Amygdala (tissue), 56 donors: ENCODE measurements at regions not wholly inside any gene's neighbourhood (a gene's known extent, or its start where the extent isn't known, plus 50 kb on each side); places are given as distances from the start of the nearest gene placed in this dataset.

ENCODE experiments used
- DNase-seq, 56 donors: peaks; one replicate each; lab custom pipeline; 2025; lab: John Stamatoyannopoulos, UW

DNA sequence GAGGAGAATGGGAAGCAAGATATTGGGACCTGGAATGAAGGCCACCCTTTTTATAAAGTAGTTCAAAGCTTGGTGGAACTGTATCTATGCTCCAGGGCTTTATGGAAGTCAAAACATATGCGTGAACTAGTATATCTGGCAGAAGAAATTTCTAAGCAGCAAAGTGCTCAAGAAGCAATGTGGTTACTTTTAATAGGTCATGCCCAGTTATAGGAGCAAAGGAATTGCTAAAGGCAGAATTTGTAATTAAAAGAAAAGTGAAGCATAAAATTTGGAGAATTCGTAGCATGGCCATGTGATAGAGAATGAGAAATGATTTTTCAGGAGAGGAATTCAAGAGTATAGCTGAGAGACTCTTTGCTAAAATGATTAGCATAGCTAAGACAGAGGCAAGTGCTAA is 1110.4 kb downstream of the XPNPEP1 start:
- no peak for DNase-seq

DNA sequence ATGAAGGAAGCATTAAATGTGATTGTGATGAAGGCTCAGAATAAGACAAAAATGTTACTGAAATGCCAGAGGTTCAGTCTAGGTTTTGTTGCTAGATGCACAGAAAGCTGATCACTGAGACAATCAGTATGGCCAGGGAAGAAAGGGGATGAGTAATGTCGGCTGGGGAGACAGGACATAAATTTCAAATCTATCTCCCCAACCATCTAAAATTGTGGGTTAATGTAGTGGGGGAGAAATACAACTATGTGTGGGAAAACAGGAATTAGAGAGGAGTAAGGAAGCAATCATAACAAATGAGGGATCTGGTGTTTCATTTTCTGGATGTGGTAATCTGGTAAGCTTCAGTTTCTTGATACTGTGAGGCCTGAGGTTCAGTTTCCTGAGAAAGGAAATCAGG is 1111.0 kb downstream of the XPNPEP1 start:
- no peak for DNase-seq

DNA sequence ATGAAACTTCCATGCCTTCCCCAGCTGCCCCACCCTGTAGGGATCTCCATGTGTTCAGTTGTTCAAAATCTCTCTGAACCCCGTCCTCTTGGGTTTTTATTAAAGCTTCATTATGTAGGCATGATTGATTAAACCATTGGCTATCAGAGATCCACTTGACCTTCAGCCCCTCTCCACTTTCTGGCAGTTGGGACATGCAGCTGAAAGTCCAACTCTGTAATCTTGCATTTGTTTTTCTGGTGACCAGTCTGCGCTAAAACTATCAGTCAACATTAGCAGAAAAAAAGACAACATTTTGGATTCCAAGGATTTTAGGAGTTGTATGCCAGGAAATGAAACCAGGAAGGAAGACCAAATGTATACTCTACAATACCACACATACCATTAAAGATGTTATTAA is 1115.1 kb downstream of the XPNPEP1 start:
- no peak for DNase-seq

- DNase-seq, result no peak
These were observed 1121.4 kb downstream of the XPNPEP1 start for GRCh38 chr10:108801775-108802517.

DNA sequence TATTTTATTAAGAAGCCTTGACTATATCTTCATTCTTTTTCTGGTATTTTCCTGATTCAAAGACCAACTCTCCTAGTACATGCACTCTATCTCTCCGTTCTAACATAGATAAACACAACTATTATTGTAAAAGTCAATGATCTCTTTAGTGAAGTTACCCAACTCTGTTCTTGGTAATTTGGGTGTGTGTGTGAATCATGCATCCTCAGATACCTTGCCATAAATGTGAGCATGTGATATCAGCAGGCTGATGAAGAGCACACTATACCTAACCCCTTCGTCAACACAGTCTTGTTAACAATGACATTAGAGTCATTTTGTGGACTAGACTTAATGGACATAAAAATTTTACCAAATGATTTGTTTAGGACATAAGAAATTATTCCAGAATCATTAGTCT is 1122.1 kb downstream of the XPNPEP1 start:
- no peak for DNase-seq

- no peak for DNase-seq
These were observed 1125.7 kb downstream of the XPNPEP1 start for GRCh38 chr10:108797573-108797972.

DNA sequence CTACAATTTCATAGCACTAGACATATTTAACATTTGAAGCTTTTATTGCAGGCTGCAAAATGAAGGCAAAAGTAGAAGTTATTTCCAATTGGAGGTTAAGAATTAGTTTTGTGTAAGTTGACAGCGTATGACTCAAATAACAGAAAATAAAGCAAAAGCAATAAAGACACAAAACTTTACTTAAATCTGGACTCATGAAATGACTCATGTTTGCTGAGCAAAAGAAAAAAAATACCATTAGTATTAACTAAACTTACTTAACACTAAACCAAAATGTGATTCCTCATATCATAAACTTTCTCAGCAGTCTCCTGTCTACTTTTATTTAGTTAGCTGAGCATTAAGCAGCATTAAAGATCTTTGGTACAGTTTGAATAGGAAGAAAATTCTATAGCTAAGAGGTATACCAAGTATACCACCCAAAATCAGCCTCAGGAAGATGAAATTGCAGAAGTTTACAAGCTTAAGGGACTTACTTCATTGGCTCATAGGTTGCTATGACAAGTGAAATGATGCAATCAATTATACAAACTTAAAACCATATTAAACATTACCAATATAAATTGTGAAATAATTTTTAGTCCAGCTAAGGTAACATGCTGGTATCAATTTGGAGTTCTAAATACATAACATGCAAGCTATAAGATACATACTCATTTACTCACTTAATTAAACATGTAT is 1131.4 kb downstream of the XPNPEP1 start:
- DNase-seq, result no peak

DNA sequence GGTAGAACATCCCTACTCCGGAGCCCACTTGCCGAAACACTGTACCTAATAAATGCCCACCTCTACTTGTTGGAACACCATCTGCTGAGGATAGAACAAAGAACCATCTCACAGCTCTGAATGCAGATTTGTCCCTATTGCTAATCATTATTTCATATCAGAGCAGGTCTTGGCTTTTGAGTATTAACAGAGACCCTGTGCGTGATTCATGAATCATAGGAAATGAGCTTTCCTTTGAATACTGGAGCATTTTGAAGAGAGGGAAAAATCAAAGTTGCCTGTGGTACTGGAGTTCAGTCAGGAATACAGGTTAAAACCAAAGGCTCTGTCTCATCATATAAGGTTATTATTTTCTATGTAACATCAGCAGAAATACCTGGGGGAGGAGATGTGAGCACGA is 1132.3 kb downstream of the XPNPEP1 start:
- DNase-seq, result no peak

- DNase-seq, result no peak
These were observed 1133.4 kb downstream of the XPNPEP1 start for GRCh38 chr10:108789919-108790318.

- DNase-seq, result no peak
These were observed 1134.0 kb downstream of the XPNPEP1 start for GRCh38 chr10:108789336-108789735.

GRCh38 chr10:108788891-108789290 is 1134.4 kb downstream of the XPNPEP1 start:
- no peak for DNase-seq

- no peak for DNase-seq
These were observed 1135.4 kb downstream of the XPNPEP1 start for GRCh38 chr10:108787932-108788331.

- no peak for DNase-seq
These were observed 1138.3 kb downstream of the XPNPEP1 start for GRCh38 chr10:108785011-108785410.

- no peak for DNase-seq
These were observed 1138.8 kb downstream of the XPNPEP1 start for GRCh38 chr10:108784534-108784933.

DNA sequence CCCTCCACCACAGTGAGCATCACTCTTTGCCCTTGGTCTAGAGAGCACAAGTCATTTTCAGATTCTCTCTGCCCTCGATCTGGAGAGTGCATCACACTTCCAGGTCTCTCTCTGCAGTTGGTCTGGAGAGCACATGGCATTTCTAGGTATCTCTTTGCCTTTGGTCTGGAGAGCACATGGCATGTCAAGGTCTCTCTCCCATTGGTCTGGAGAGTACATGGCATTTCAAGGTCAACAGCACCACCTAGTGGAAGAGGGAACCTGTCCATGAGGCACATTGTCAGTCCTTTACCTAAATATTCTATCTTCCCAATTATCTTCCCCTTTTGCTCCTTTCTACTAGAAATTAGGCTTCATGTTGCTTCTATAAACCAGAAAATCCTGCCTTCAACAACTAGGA is 1139.4 kb downstream of the XPNPEP1 start:
- DNase-seq, result no peak

- no peak for DNase-seq
These were observed 1140.9 kb downstream of the XPNPEP1 start for GRCh38 chr10:108782411-108782810.

GRCh38 chr10:108779501-108779900 is 1143.8 kb downstream of the XPNPEP1 start:
- DNase-seq, result no peak

- no peak for DNase-seq
These were observed 1147.3 kb downstream of the XPNPEP1 start for GRCh38 chr10:108775911-108776475.

DNA sequence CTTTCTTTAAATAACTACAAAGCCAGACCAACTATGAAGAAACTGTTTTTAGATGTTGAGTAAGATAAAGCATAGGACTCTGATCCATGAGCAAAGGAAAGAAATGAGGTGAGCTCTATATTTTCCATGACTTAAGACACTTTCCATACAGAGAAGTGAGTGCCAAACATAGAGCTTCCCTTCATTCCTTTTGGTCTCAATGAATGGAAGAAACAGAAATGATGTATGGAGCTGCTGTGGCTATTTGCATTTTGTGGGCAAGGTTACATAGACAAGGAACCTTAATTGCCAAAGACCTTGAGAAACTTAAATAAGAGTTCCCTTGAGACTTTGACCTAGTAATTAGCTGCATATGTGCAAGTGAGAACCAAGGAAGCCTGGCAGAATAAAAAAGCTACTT is 1152.2 kb downstream of the XPNPEP1 start:
- no peak for DNase-seq

- DNase-seq, result no peak
These were observed 1157.5 kb downstream of the XPNPEP1 start for GRCh38 chr10:108765794-108766193.

DNA sequence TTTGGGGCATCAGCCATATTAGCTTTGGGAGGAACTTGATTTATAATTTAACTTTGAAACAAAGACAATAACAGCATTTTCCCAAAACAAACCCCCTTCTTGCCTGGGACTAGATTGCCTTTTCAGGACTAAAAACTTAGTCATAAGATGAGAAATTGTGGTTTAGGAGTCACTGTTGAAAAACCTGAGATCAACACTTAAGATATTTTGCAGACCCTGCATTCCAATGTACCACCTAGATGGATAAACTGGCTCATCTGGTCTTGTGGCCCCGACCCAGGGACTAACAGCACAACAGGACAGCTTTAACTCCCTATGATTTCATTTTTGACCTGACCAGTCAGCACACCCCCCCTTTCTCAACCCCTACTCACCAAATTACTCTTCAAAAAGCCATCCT is 1165.4 kb downstream of the XPNPEP1 start:
- no peak for DNase-seq

- no peak for DNase-seq
These were observed 1167.7 kb downstream of the XPNPEP1 start for GRCh38 chr10:108755646-108756045.
